Natural killer cell (primary cell): ENCODE measurements at regions not wholly inside any gene's neighbourhood (a gene's known extent, or its start where the extent isn't known, plus 50 kb on each side); places are given as distances from the start of the nearest gene placed in this dataset.
"Not testable (repeated sequence)": the region's sequence is repeated elsewhere in the genome, so short reads cannot be mapped to it uniquely, and the experiment has no call there.

Experiments used
- ATAC-seq, 3 donors: fragments of 150-1000 bp in 2 of 3; fragments of 200-7000 bp in 1 of 3; cut with Tn5 transposase; 1 replicate in 1 of 3; 2 replicates in 2 of 3; pipeline ENCODE4 v1.10.0; 2021; ENCODE audit warnings: mild to moderate bottlenecking in 2 of 3, moderate library complexity in 2 of 3
- DNase-seq, 2 donors: peaks; one replicate each; pipeline versions ENCODE4 v3.0.0 to v3.0.0-alpha.2; 2013 to 2021; ENCODE audit warnings: mixed read lengths in 1 of 2
- H3K27ac ChIP-seq: one replicate; pipeline ENCODE4 v1.5.1; 2013; ENCODE audit warnings: mild to moderate bottlenecking, low read length
- H3K27me3 ChIP-seq: one replicate; pipeline ENCODE4 v1.6.1; 2013; ENCODE audit warnings: low read length; ENCODE audit not compliant: control insufficient read depth, insufficient read depth
- H3K36me3 ChIP-seq: one replicate; pipeline ENCODE4 v1.6.1; 2013; ENCODE audit warnings: low read length; ENCODE audit not compliant: control insufficient read depth, insufficient read depth
- H3K4me1 ChIP-seq: one replicate; pipeline ENCODE4 v1.6.1; 2013; ENCODE audit warnings: low read length; ENCODE audit not compliant: control insufficient read depth, insufficient read depth
- H3K4me3 ChIP-seq: one replicate; pipeline ENCODE4 v1.5.1; 2013; ENCODE audit warnings: low read length
- H3K9me3 ChIP-seq: one replicate; pipeline ENCODE4 v1.6.1; 2013; ENCODE audit warnings: low read length; ENCODE audit not compliant: control insufficient read depth, insufficient read depth
- H3K27ac Mint-ChIP-seq, 2 donors: one replicate each; pipeline ENCODE4 v1.8.0; 2022; ENCODE audit warnings: mild to moderate bottlenecking in 2 of 2, mixed read lengths in 2 of 2, moderate library complexity in 1 of 2
- H3K27me3 Mint-ChIP-seq, 2 donors: one replicate each; pipeline ENCODE4 v1.8.0; 2022; ENCODE audit warnings: low read depth in 2 of 2, mixed read lengths in 2 of 2
- H3K36me3 Mint-ChIP-seq: one replicate; pipeline ENCODE4 v1.8.0; 2022; ENCODE audit warnings: mixed read lengths
- H3K4me1 Mint-ChIP-seq, 2 donors: one replicate each; pipeline ENCODE4 v1.8.0; 2022; ENCODE audit warnings: mixed read lengths in 2 of 2
- H3K4me3 Mint-ChIP-seq: one replicate; pipeline ENCODE4 v1.8.0; 2022; ENCODE audit warnings: mild to moderate bottlenecking, moderate library complexity, mixed read lengths
- H3K9me3 Mint-ChIP-seq, 2 donors: one replicate each; pipeline ENCODE4 v1.8.0; 2022; ENCODE audit warnings: mixed read lengths in 2 of 2
- CTCF ChIP-seq: fragments of 200-600 bp; IDR thresholded peaks from one replicate; pipeline ENCODE4 v1.8.0; 2022; ENCODE audit warnings: antibody characterized with exemption
- WGBS: methylation state at CpG from one replicate; pipeline ENCODE4 v1.1.7; 2013; ENCODE audit warnings: missing lambda C conversion rate; ENCODE audit not compliant: insufficient coverage; 5-methylcytosine and 5-hydroxymethylcytosine counted together
- intact Hi-C: fragments of 100-400 bp; cut with micrococcal nuclease; formaldehyde crosslinking; loops from one replicate; pipeline ENCODE4 v1.14.2; 2022

GRCh38 chr16:5207001-5207523 lies 109.5 kb upstream of the EEF2KMT start:
- DNase-seq (no peak), ATAC-seq (no peak)
- intact Hi-C loops: no loop called here
- no peak overlapping the region for H3K27ac Mint-ChIP-seq
- no peak overlapping the region for H3K4me3 Mint-ChIP-seq
- H3K9me3 ChIP-seq: no peaks in the 10 kb centered on the region
- no peaks in the 10 kb centered on the region for H3K27me3 ChIP-seq
- TF ChIP-seq CTCF: no peak
- no peaks in the 10 kb centered on the region for H3K4me1 ChIP-seq
- no peaks in the 10 kb centered on the region for H3K4me1 Mint-ChIP-seq
- H3K4me3 ChIP-seq: no peak overlapping the region
- no peak overlapping the region for H3K27ac ChIP-seq
- peaks cover 5 to 6% of the 10 kb centered on the region in 2 donors for H3K27me3 Mint-ChIP-seq
- H3K36me3 Mint-ChIP-seq: no peaks in the 10 kb centered on the region
- H3K36me3 ChIP-seq: no peaks in the 10 kb centered on the region
- H3K9me3 Mint-ChIP-seq: no peaks in the 10 kb centered on the region
- 92% methylated on average over 26 of the region's 26 CpGs for WGBS

GRCh38 chr16:5206331-5206990 lies 108.9 kb upstream of the EEF2KMT start:
- TF ChIP-seq CTCF: no peak
- 77% methylated on average over 4 of the region's 4 CpGs for WGBS
- no peak overlapping the region for H3K27ac ChIP-seq
- H3K9me3 ChIP-seq: no peaks in the 10 kb centered on the region
- intact Hi-C loops: no loop called here
- Mint-ChIP-seq H3K4me3 (no peak overlapping the region), H3K27me3 (peaks cover 0 to 5% of the 10 kb centered on the region in 2 donors), H3K4me1 (no peaks in the 10 kb centered on the region), H3K36me3 (no peaks in the 10 kb centered on the region), H3K27ac (no peak overlapping the region), H3K9me3 (no peaks in the 10 kb centered on the region)
- no peaks in the 10 kb centered on the region for H3K4me1 ChIP-seq
- DNase-seq: no peak
- no peaks in the 10 kb centered on the region for H3K27me3 ChIP-seq
- no peak overlapping the region for H3K4me3 ChIP-seq
- H3K36me3 ChIP-seq: no peaks in the 10 kb centered on the region
- no peak for ATAC-seq

- intact Hi-C loops: no loop called here
- Mint-ChIP-seq H3K4me3 (no peak overlapping the region), H3K9me3 (no peaks in the 10 kb centered on the region), H3K36me3 (no peaks in the 10 kb centered on the region), H3K27me3 (peaks cover 0 to 5% of the 10 kb centered on the region in 2 donors), H3K27ac (no peak overlapping the region), H3K4me1 (no peaks in the 10 kb centered on the region)
- DNase-seq (no peak), ATAC-seq (no peak)
- no peaks in the 10 kb centered on the region for H3K36me3 ChIP-seq
- H3K9me3 ChIP-seq: no peaks in the 10 kb centered on the region
- no peaks in the 10 kb centered on the region for H3K4me1 ChIP-seq
- no peaks in the 10 kb centered on the region for H3K27me3 ChIP-seq
- no peak for TF ChIP-seq CTCF
- H3K27ac ChIP-seq: no peak overlapping the region
- no peak overlapping the region for H3K4me3 ChIP-seq
- WGBS: 68% methylated on average over 5 of the region's 5 CpGs
Measured at GRCh38 chr16:5205361-5206040, 107.9 kb upstream of the EEF2KMT start.

- H3K36me3 Mint-ChIP-seq, H3K9me3 ChIP-seq, H3K4me1 Mint-ChIP-seq, H3K4me3 Mint-ChIP-seq, H3K9me3 Mint-ChIP-seq, intact Hi-C loops, H3K27me3 Mint-ChIP-seq, H3K27ac ChIP-seq, H3K27ac Mint-ChIP-seq, DNase-seq, H3K27me3 ChIP-seq, H3K4me3 ChIP-seq, ATAC-seq, H3K36me3 ChIP-seq, H3K4me1 ChIP-seq: not testable (repeated sequence)
- WGBS: 87% methylated on average over 7 of the region's 14 CpGs
Measured at GRCh38 chr16:5203675-5204074, 106.1 kb upstream of the EEF2KMT start.
